ENCODE measurements at regions not wholly inside any gene's neighbourhood (a gene's known extent, or its start where the extent isn't known, plus 50 kb on each side); places are given as distances from the start of the nearest gene placed in this dataset.

DNA sequence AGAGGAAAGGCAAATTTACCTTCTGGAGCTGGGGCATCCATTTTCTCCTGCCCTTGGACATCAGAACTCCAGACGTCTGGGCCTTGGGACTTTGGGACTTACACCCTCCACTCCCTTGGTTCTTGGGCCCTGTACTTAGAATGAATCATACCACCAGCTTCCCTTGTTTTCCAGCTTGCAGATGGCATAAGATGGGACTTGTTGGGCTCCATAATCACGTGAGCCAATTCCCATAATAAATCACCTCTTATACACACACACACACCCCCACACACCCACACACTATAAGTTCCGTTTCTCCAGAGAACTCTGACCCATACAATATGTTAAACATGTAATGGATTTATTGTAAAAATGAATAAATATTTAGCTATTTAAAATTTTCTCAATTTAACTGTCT is 185.7 kb downstream of the GIPC2 start:
- Histone ChIP-seq H3K27me3 (ENCODE audit: insufficient read depth, low read depth) (no peaks in the 10 kb centered on the region), H3F3A (ENCODE audit: insufficient read depth, low read depth) (peaks cover 14% of the 10 kb centered on the region), H2AFZ (no peak overlapping the region), H4K20me1 (ENCODE audit: insufficient read depth) (no peaks in the 10 kb centered on the region), H3K36me3 (ENCODE audit: low read depth) (no peaks in the 10 kb centered on the region), H3K4me2 (no peak overlapping the region), H3K4me3 (no peak overlapping the region), H3K9me2 (ENCODE audit: insufficient read depth) (no peaks in the 10 kb centered on the region), H3K4me1 (replicated peaks; ENCODE audit: insufficient read depth) (peaks cover 19% of the 10 kb centered on the region), H3K79me2 (ENCODE audit: low read depth) (no peaks in the 10 kb centered on the region), H3K27ac (no peak overlapping the region), H3K9me3 (ENCODE audit: insufficient read depth, low read depth) (peaks cover 32% of the 10 kb centered on the region)
- no peak for TF ChIP-seq EZH2 (IDR thresholded peaks at IDR 0.05; ENCODE audit: low read depth)
- ChIA-PET CTCF (interaction anchor here (0.6 kb wide), 1 partner anchor 17 kb away, joined by 4 read pairs; no protein-coding TSS in a partner anchor), POLR2A (ENCODE audit: unreplicated experiment) (no interaction called here)
- BruUV-seq (replicated peaks): no TSS peak
- intact Hi-C loops (cut with micrococcal nuclease; ENCODE audit: unreplicated experiment): no loop called here
- DNase-seq: no peak

DNA sequence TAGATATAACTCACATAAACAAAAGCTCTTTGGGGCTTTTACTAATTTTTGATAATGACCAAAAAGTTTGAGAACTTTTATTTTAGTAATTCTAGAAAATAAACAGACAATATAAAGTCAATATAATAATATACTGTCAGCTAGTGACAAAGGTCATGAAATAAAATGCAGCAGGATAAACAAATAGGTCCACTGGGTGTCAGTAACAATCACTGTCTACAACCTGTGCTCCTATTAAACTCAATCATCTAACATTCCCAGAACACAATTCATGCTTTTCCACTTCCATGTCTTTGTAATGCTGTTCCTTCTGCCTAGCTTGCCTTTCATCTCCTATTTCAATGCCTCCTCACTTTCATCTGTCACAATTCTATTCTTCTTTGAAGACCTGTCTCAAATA is 186.1 kb downstream of the GIPC2 start:
- peaks cover 18% of the 10 kb centered on the region for H3F3A ChIP-seq (ENCODE audit: insufficient read depth, low read depth)
- H3K9me2 ChIP-seq (ENCODE audit: insufficient read depth): no peaks in the 10 kb centered on the region
- H3K4me2 ChIP-seq: no peak overlapping the region
- no peak for DNase-seq
- H3K27me3 ChIP-seq (ENCODE audit: insufficient read depth, low read depth): no peaks in the 10 kb centered on the region
- intact Hi-C loops (cut with micrococcal nuclease; ENCODE audit: unreplicated experiment): no loop called here
- no peaks in the 10 kb centered on the region for H3K79me2 ChIP-seq (ENCODE audit: low read depth)
- POLR2A ChIA-PET (ENCODE audit: unreplicated experiment): no interaction called here
- peaks cover 32% of the 10 kb centered on the region for H3K9me3 ChIP-seq (ENCODE audit: insufficient read depth, low read depth)
- no peaks in the 10 kb centered on the region for H3K36me3 ChIP-seq (ENCODE audit: low read depth)
- no peak overlapping the region for H2AFZ ChIP-seq
- BruUV-seq (replicated peaks): no TSS peak
- peaks cover 23% of the 10 kb centered on the region for H3K4me1 ChIP-seq (replicated peaks; ENCODE audit: insufficient read depth)
- TF ChIP-seq, protein P1, sequence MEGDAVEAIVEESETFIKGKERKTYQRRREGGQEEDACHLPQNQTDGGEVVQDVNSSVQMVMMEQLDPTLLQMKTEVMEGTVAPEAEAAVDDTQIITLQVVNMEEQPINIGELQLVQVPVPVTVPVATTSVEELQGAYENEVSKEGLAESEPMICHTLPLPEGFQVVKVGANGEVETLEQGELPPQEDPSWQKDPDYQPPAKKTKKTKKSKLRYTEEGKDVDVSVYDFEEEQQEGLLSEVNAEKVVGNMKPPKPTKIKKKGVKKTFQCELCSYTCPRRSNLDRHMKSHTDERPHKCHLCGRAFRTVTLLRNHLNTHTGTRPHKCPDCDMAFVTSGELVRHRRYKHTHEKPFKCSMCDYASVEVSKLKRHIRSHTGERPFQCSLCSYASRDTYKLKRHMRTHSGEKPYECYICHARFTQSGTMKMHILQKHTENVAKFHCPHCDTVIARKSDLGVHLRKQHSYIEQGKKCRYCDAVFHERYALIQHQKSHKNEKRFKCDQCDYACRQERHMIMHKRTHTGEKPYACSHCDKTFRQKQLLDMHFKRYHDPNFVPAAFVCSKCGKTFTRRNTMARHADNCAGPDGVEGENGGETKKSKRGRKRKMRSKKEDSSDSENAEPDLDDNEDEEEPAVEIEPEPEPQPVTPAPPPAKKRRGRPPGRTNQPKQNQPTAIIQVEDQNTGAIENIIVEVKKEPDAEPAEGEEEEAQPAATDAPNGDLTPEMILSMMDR (conservative IDR thresholded peaks at IDR 0.05): no peak
- TF ChIP-seq EZH2 (IDR thresholded peaks at IDR 0.05; ENCODE audit: low read depth): no peak
- no peak overlapping the region for H3K27ac ChIP-seq
- CTCF ChIA-PET: interaction anchor here (0.6 kb wide), 1 partner anchor 16 kb away, joined by 4 read pairs; no protein-coding TSS in a partner anchor
- H4K20me1 ChIP-seq (ENCODE audit: insufficient read depth): no peaks in the 10 kb centered on the region
- H3K4me3 ChIP-seq: no peak overlapping the region

DNA sequence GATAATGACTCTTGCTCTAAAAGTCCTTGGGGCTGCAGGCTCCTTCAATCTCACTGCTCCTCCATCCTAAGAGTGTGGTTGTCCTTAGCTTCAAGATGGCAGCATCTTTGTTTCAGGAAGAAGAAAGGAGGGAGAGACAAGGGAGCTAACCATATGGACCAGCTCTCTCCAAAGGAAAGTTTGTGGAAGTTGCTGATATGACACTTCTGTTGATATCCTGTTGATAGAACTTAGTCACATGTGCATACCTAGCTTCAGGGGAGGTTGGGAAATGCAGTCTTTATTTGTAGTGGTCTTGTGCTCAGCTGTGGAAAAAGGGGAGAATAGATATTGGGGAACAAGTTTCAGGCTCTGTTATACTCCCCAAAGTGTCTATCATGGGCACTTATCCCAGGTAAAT is 186.9 kb downstream of the GIPC2 start:
- peaks cover 29% of the 10 kb centered on the region for H3K4me1 ChIP-seq (replicated peaks; ENCODE audit: insufficient read depth)
- intact Hi-C loops (cut with micrococcal nuclease; ENCODE audit: unreplicated experiment): no loop called here
- TF ChIP-seq EZH2 (IDR thresholded peaks at IDR 0.05; ENCODE audit: low read depth): no peak
- TF ChIP-seq, protein P1 (conservative IDR thresholded peaks at IDR 0.05): no peak
- H4K20me1 ChIP-seq (ENCODE audit: insufficient read depth): no peaks in the 10 kb centered on the region
- H3K4me3 ChIP-seq: no peak overlapping the region
- H2AFZ ChIP-seq: no peak overlapping the region
- H3F3A ChIP-seq (ENCODE audit: insufficient read depth, low read depth): peaks cover 25% of the 10 kb centered on the region
- no peak overlapping the region for H3K4me2 ChIP-seq
- no peaks in the 10 kb centered on the region for H3K36me3 ChIP-seq (ENCODE audit: low read depth)
- no peaks in the 10 kb centered on the region for H3K79me2 ChIP-seq (ENCODE audit: low read depth)
- no peaks in the 10 kb centered on the region for H3K27me3 ChIP-seq (ENCODE audit: insufficient read depth, low read depth)
- H3K9me2 ChIP-seq (ENCODE audit: insufficient read depth): no peaks in the 10 kb centered on the region
- H3K27ac ChIP-seq: no peak overlapping the region
- CTCF ChIA-PET: no interaction called here
- POLR2A ChIA-PET (ENCODE audit: unreplicated experiment): no interaction called here
- H3K9me3 ChIP-seq (ENCODE audit: insufficient read depth, low read depth): peaks cover 32% of the 10 kb centered on the region
- no peak for DNase-seq
- no TSS peak for BruUV-seq (replicated peaks)

DNA sequence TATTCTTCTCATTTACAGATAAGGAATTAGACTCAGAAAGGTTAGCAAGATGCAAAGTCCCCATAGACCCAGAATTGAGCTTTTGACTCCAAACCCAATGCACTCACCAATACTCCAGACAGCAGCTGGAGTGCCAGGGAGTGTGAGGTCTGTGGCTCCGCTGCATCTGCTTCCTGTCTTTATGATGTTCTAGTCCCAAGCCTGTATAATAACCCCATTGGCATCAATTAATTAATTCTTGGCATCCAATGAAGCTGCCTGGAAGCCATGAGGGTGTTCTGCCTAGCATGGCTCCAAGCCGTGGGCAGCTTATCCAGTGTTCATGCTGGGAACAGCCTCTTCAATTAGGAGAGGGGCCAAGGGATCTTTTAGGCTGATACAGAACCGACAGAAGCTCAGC is 188.7 kb downstream of the GIPC2 start:
- peaks cover 27% of the 10 kb centered on the region for H3F3A ChIP-seq (ENCODE audit: insufficient read depth, low read depth)
- peaks cover 30% of the 10 kb centered on the region for H3K4me1 ChIP-seq (replicated peaks; ENCODE audit: insufficient read depth)
- no peak overlapping the region for H3K27ac ChIP-seq
- H3K4me2 ChIP-seq: no peak overlapping the region
- DNase-seq: no peak
- no peak overlapping the region for H2AFZ ChIP-seq
- intact Hi-C loops (cut with micrococcal nuclease; ENCODE audit: unreplicated experiment): no loop called here
- ChIA-PET POLR2A (ENCODE audit: unreplicated experiment) (no interaction called here), CTCF (no interaction called here)
- BruUV-seq (replicated peaks): no TSS peak
- H3K36me3 ChIP-seq (ENCODE audit: low read depth): no peaks in the 10 kb centered on the region
- H4K20me1 ChIP-seq (ENCODE audit: insufficient read depth): no peaks in the 10 kb centered on the region
- TF ChIP-seq EZH2 (IDR thresholded peaks at IDR 0.05; ENCODE audit: low read depth): no peak
- TF ChIP-seq, protein P1 (conservative IDR thresholded peaks at IDR 0.05): no peak
- no peak overlapping the region for H3K4me3 ChIP-seq
- H3K9me2 ChIP-seq (ENCODE audit: insufficient read depth): no peaks in the 10 kb centered on the region
- peaks cover 20% of the 10 kb centered on the region for H3K9me3 ChIP-seq (ENCODE audit: insufficient read depth, low read depth)
- H3K27me3 ChIP-seq (ENCODE audit: insufficient read depth, low read depth): no peaks in the 10 kb centered on the region
- no peaks in the 10 kb centered on the region for H3K79me2 ChIP-seq (ENCODE audit: low read depth)

Data from PC-9 (cell line).